ENCODE measurements at regions not wholly inside any gene's neighbourhood (a gene's known extent, or its start where the extent isn't known, plus 50 kb on each side); places are given as distances from the start of the nearest gene placed in this dataset.

DNA sequence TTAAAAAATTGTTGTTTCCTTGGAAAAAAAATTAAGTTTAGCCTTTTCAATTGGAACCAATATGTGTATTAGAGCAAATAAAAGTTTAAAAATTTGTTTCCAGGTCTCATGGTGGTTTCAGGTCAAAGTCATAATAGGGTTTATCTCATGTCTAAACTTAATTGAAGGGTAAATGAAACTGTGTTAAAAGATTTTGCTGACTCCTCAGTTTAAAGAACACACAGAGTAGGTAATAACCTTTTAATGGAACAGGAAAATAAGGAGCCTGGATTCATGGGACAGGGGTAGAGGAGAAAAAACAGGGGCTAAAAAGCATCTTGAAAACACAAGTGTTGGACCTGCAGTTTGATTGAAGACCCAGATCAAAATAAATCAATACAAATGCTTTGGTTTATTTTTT is 190.6 kb downstream of the MFSD1 start:
- no peak overlapping the region for H2AFZ ChIP-seq (ENCODE audit: low read depth)
- no peaks in the 10 kb centered on the region for H3K27me3 ChIP-seq (ENCODE audit: insufficient read depth, low read depth)
- no peaks in the 10 kb centered on the region for H3K36me3 ChIP-seq (ENCODE audit: insufficient read depth)
- no peak for TF ChIP-seq CTCF (conservative IDR thresholded peaks at IDR 0.05; ENCODE audit: low read depth, low read length)
- H3K9ac ChIP-seq = no peak overlapping the region
- H3K4me2 ChIP-seq = no peak overlapping the region
- no peak overlapping the region for H3K4me3 ChIP-seq (IDR thresholded peaks at IDR 0.05; ENCODE audit: insufficient read depth, low read depth, low read length)
- H3K79me2 ChIP-seq (ENCODE audit: insufficient read depth, low read depth) = no peaks in the 10 kb centered on the region
- H3K4me1 ChIP-seq (ENCODE audit: low read depth, poor library complexity, severe bottlenecking) = peaks cover 18% of the 10 kb centered on the region
- H3K27ac ChIP-seq = no peak overlapping the region
- no peaks in the 10 kb centered on the region for H4K20me1 ChIP-seq (ENCODE audit: insufficient read depth)

DNA sequence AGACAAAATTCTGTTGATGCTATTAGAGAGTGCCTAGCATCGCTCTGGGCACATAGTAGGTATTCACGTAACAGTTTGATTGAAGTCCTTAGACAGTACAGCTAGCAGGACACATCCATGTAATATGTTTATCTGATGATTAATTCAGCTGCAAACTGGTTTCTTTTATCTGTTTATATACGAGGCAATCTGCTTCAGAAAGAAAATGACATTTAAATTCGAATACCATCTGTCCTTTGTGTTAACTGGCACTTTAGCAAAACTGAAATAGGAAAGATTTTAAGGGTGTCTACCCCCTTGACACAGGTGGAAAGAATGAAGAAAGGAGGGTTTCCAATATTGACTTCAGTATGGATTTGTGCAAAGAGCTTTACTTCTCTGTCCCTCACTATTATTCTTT is 192.5 kb downstream of the MFSD1 start:
- TF ChIP-seq CTCF (conservative IDR thresholded peaks at IDR 0.05; ENCODE audit: low read depth, low read length) = no peak
- no peak overlapping the region for H3K27ac ChIP-seq
- H3K79me2 ChIP-seq (ENCODE audit: insufficient read depth, low read depth) = no peaks in the 10 kb centered on the region
- H3K4me3 ChIP-seq (IDR thresholded peaks at IDR 0.05; ENCODE audit: insufficient read depth, low read depth, low read length) = no peak overlapping the region
- no peaks in the 10 kb centered on the region for H3K36me3 ChIP-seq (ENCODE audit: insufficient read depth)
- no peaks in the 10 kb centered on the region for H4K20me1 ChIP-seq (ENCODE audit: insufficient read depth)
- no peaks in the 10 kb centered on the region for H3K27me3 ChIP-seq (ENCODE audit: insufficient read depth, low read depth)
- H3K4me1 ChIP-seq (ENCODE audit: low read depth, poor library complexity, severe bottlenecking) = peaks cover 18% of the 10 kb centered on the region
- H3K4me2 ChIP-seq = no peak overlapping the region
- no peak overlapping the region for H3K9ac ChIP-seq
- H2AFZ ChIP-seq (ENCODE audit: low read depth) = no peak overlapping the region

- Histone ChIP-seq H3K27me3 (ENCODE audit: insufficient read depth, low read depth) (no peaks in the 10 kb centered on the region), H3K9ac (no peak overlapping the region), H3K36me3 (ENCODE audit: insufficient read depth) (no peaks in the 10 kb centered on the region), H4K20me1 (ENCODE audit: insufficient read depth) (no peaks in the 10 kb centered on the region), H3K27ac (no peak overlapping the region), H3K4me3 (IDR thresholded peaks at IDR 0.05; ENCODE audit: insufficient read depth, low read depth, low read length) (no peak overlapping the region), H3K79me2 (ENCODE audit: insufficient read depth, low read depth) (no peaks in the 10 kb centered on the region), H3K4me2 (no peak overlapping the region), H2AFZ (ENCODE audit: low read depth) (no peak overlapping the region), H3K4me1 (ENCODE audit: low read depth, poor library complexity, severe bottlenecking) (no peaks in the 10 kb centered on the region)
- TF ChIP-seq CTCF (conservative IDR thresholded peaks at IDR 0.05; ENCODE audit: low read depth, low read length) = no peak
Observed at GRCh38 chr3:159001711-159002110, 199.9 kb downstream of the MFSD1 start.

DNA sequence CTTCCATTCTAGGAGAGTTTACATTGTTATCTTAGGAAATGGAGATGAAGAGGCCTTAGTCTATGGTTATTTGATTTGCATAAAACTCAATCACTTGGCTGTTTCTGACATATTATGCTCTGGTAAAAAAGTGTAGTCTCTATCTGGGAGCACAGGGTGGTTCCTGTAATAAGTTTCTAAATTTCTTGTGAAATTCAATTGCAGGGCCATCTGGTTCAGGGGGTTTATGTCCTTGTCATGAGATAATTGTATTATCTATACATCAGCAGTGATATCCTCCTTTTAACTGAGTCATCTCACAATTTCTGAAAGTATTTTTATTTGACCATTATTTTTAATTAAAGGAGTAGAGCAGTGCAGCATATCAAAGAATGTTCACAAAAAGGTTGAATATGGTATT is 203.3 kb downstream of the MFSD1 start:
- Histone ChIP-seq H3K79me2 (ENCODE audit: insufficient read depth, low read depth) (no peaks in the 10 kb centered on the region), H3K27me3 (ENCODE audit: insufficient read depth, low read depth) (no peaks in the 10 kb centered on the region), H3K36me3 (ENCODE audit: insufficient read depth) (no peaks in the 10 kb centered on the region), H2AFZ (ENCODE audit: low read depth) (no peak overlapping the region), H3K4me3 (IDR thresholded peaks at IDR 0.05; ENCODE audit: insufficient read depth, low read depth, low read length) (no peak overlapping the region), H3K4me1 (ENCODE audit: low read depth, poor library complexity, severe bottlenecking) (no peaks in the 10 kb centered on the region), H3K9ac (no peak overlapping the region), H3K4me2 (no peak overlapping the region), H3K27ac (no peak overlapping the region), H4K20me1 (ENCODE audit: insufficient read depth) (no peaks in the 10 kb centered on the region)
- TF ChIP-seq CTCF (conservative IDR thresholded peaks at IDR 0.05; ENCODE audit: low read depth, low read length) = no peak

GRCh38 chr3:159007331-159007730 is 205.5 kb downstream of the MFSD1 start:
- Histone ChIP-seq H3K4me2 (no peak overlapping the region), H3K79me2 (ENCODE audit: insufficient read depth, low read depth) (no peaks in the 10 kb centered on the region), H3K9ac (no peak overlapping the region), H3K27ac (no peak overlapping the region), H4K20me1 (ENCODE audit: insufficient read depth) (no peaks in the 10 kb centered on the region), H3K4me3 (IDR thresholded peaks at IDR 0.05; ENCODE audit: insufficient read depth, low read depth, low read length) (no peak overlapping the region), H3K4me1 (ENCODE audit: low read depth, poor library complexity, severe bottlenecking) (no peaks in the 10 kb centered on the region), H3K27me3 (ENCODE audit: insufficient read depth, low read depth) (no peaks in the 10 kb centered on the region), H3K36me3 (ENCODE audit: insufficient read depth) (no peaks in the 10 kb centered on the region), H2AFZ (ENCODE audit: low read depth) (no peak overlapping the region)
- no peak for TF ChIP-seq CTCF (conservative IDR thresholded peaks at IDR 0.05; ENCODE audit: low read depth, low read length)

Data from KMS-11 (cell line).